Panc1 (cell line): ENCODE measurements at regions not wholly inside any gene's neighbourhood (a gene's known extent, or its start where the extent isn't known, plus 50 kb on each side); places are given as distances from the start of the nearest gene placed in this dataset.

Experiments used
- ATAC-seq: fragments of 200-7000 bp; cut with Tn5 transposase; 2 replicates; pipeline ENCODE4 v1.9.1; 2020; ENCODE audit warnings: mild to moderate bottlenecking, moderate library complexity
- BruUV-seq: library from RNA; stranded (reverse); fragments of 400-500 nt; replicated peaks from 2 replicates; lab custom pipeline; 2021; lab: Mats Ljungman, UMichigan
- CTCF ChIA-PET: fragments of 300-600 bp; sonication (Branson Sonifier 250); formaldehyde crosslinking; loops from one replicate; lab custom pipeline; 2022; ENCODE audit warnings: antibody characterized with exemption; lab: Charles Lee
- POLR2A ChIA-PET: fragments of 300-600 bp; sonication (Branson Sonifier 250); formaldehyde crosslinking; loops from one replicate; lab custom pipeline; 2022; ENCODE audit warnings: antibody characterized with exemption; lab: Charles Lee
- DNase-seq: peaks from one replicate; pipeline ENCODE4 v3.0.0-alpha.2; 2010; ENCODE audit warnings: low read depth, low spot score
- H3K27ac ChIP-seq: 2 replicates; pipeline ENCODE4 v1.5.1; 2011; ENCODE audit warnings: mild to moderate bottlenecking, low read length, inconsistent platforms
- H3K27me3 ChIP-seq: fragments of 200-500 bp; sonication (Bioruptor generic); 2 replicates; pipeline ENCODE4 v1.6.0; 2014; ENCODE audit warnings: low read length, inconsistent platforms; ENCODE audit not compliant: control insufficient read depth, insufficient read depth
- H3K36me3 ChIP-seq: fragments of 200-500 bp; sonication (Bioruptor generic); 2 replicates; pipeline ENCODE4 v1.5.1; 2014; ENCODE audit warnings: inconsistent platforms, mild to moderate bottlenecking, low read length, moderate library complexity; ENCODE audit not compliant: control insufficient read depth, insufficient read depth
- H3K4me1 ChIP-seq: 2 replicates; pipeline ENCODE4 v1.5.1; 2011; ENCODE audit warnings: inconsistent platforms, mild to moderate bottlenecking, low read length, moderate library complexity; ENCODE audit not compliant: control insufficient read depth, insufficient read depth
- H3K4me3 ChIP-seq, 2 experiments: 2 replicates each; pipeline ENCODE4 v1.5.1; 2011 to 2012; ENCODE audit warnings: low read depth in 2 of 2, low read length in 2 of 2, mild to moderate bottlenecking in 2 of 2, inconsistent platforms in 1 of 2, moderate library complexity in 1 of 2
- H3K9me3 ChIP-seq: fragments of 200-500 bp; sonication (Bioruptor generic); 2 replicates; pipeline ENCODE4 v1.5.1; 2014; ENCODE audit warnings: low read depth, mild to moderate bottlenecking, inconsistent platforms, low read length, moderate library complexity; ENCODE audit not compliant: control insufficient read depth, insufficient read depth
- CTCF ChIP-seq: fragments of 450-650 bp; IDR thresholded peaks from 2 replicates; pipeline ENCODE4 v1.5.1; 2017; ENCODE audit warnings: mild to moderate bottlenecking
- POLR2AphosphoS5 ChIP-seq: IDR thresholded peaks from 2 replicates; pipeline ENCODE4 v1.6.1; 2012; ENCODE audit warnings: mild to moderate bottlenecking, low read depth, low read length, moderate library complexity
- REST ChIP-seq, 2 experiments: IDR thresholded peaks; 2 replicates each; pipeline ENCODE4 v1.6.1; 2011 to 2012; ENCODE audit warnings: low read depth in 2 of 2, control low read depth in 1 of 2, low read length in 1 of 2, mild to moderate bottlenecking in 1 of 2, moderate library complexity in 1 of 2; ENCODE audit not compliant: insufficient read depth in 1 of 2
- SIN3A ChIP-seq: IDR thresholded peaks from 2 replicates; pipeline ENCODE4 v1.6.1; 2012; ENCODE audit warnings: low read depth, mild to moderate bottlenecking, low read length, moderate library complexity, borderline replicate concordance; ENCODE audit not compliant: insufficient read depth
- TCF7L2 ChIP-seq: IDR thresholded peaks from 2 replicates; pipeline ENCODE4 v1.6.1; 2011; ENCODE audit warnings: mild to moderate bottlenecking, low read depth, low read length, inconsistent platforms
- in situ Hi-C: cut with HindIII; loops from 2 replicates; pipeline ENCODE4 v1.10.0; 2016; ENCODE audit warnings: low sequenced_read_pairs, low pct_unique_long_range_greater_than_20kb
- intact Hi-C: fragments of 100-400 bp; cut with micrococcal nuclease; formaldehyde crosslinking; loops from one replicate; pipeline ENCODE4 v1.10.0; 2022; ENCODE audit not compliant: unreplicated experiment

- H3K27me3 ChIP-seq = no peaks in the 10 kb centered on the region
Observed at GRCh38 chr2:122753336-122753735, 997.9 kb downstream of the TSN start.

GRCh38 chr2:122754561-122754960 is 999.1 kb downstream of the TSN start:
- Histone ChIP-seq H3K4me3 (no peak overlapping the region), H3K36me3 (no peaks in the 10 kb centered on the region), H3K27me3 (no peaks in the 10 kb centered on the region), H3K4me1 (no peaks in the 10 kb centered on the region), H3K9me3 (no peaks in the 10 kb centered on the region), H3K27ac (no peak overlapping the region)
- no peak for ATAC-seq
- intact Hi-C loops = no loop called here
- no TSS peak for BruUV-seq
- DNase-seq = no peak
- POLR2A ChIA-PET = no interaction called here
- CTCF ChIA-PET = no interaction called here
- in situ Hi-C loops = no loop called here
- no peak for TF ChIP-seq POLR2AphosphoS5
- TF ChIP-seq TCF7L2 = no peak
- no peak for TF ChIP-seq SIN3A
- no peak for TF ChIP-seq CTCF
- no peak for TF ChIP-seq REST (IDR thresholded peaks at IDR 0.05; ENCODE audit: insufficient read depth in 1 of 2, low read depth in 2 of 2, low read length in 1 of 2)

More at GRCh38 chr2:122753336-122753735, 997.9 kb downstream of the TSN start:
- BruUV-seq = no TSS peak
- ATAC-seq (no peak), DNase-seq (no peak)
- TF ChIP-seq CTCF = no peak
- no peak for TF ChIP-seq SIN3A
- TF ChIP-seq TCF7L2 = no peak
- no peak for TF ChIP-seq REST (IDR thresholded peaks at IDR 0.05; ENCODE audit: insufficient read depth in 1 of 2, low read depth in 2 of 2, low read length in 1 of 2)
- TF ChIP-seq POLR2AphosphoS5 = no peak
- Histone ChIP-seq H3K36me3 (no peaks in the 10 kb centered on the region), H3K27ac (no peak overlapping the region), H3K9me3 (no peaks in the 10 kb centered on the region), H3K4me1 (no peaks in the 10 kb centered on the region), H3K4me3 (no peak overlapping the region)
- in situ Hi-C loops = no loop called here
- intact Hi-C loops = no loop called here
- CTCF ChIA-PET = interaction anchor here (0.6 kb wide), 1 partner anchor 506 kb away, joined by 4 read pairs; no protein-coding TSS in a partner anchor
- POLR2A ChIA-PET = no interaction called here
